Upper lobe of left lung (tissue), 6 donors: ENCODE measurements at regions not wholly inside any gene's neighbourhood (a gene's known extent, or its start where the extent isn't known, plus 50 kb on each side); places are given as distances from the start of the nearest gene placed in this dataset.

Experiments
- ATAC-seq, 2 donors: fragments of 200-7000 bp; cut with Tn5 transposase; one replicate each; pipeline ENCODE4 v1.9.1; 2022; ENCODE audit warnings: mild to moderate bottlenecking in 2 of 2, moderate library complexity in 2 of 2; ENCODE audit not compliant: low FRiP score in 2 of 2
- DNase-seq, 2 donors: peaks; one replicate each; pipeline ENCODE4 v3.0.0-alpha.2; 2019 to 2020
- H3K27ac ChIP-seq, 4 donors: fragments of 200-600 bp; sonication (generic); one replicate each; pipeline ENCODE4 v1.5.1; 2016 to 2019
- H3K27me3 ChIP-seq, 4 donors: fragments of 200-600 bp; sonication (generic); one replicate each; pipeline ENCODE4 v1.5.1; 2017 to 2019
- H3K36me3 ChIP-seq, 4 donors: fragments of 200-600 bp; sonication (generic); one replicate each; pipeline ENCODE4 v1.5.1; 2016 to 2019
- H3K4me1 ChIP-seq, 4 donors: fragments of 200-600 bp; sonication (generic); one replicate each; pipeline ENCODE4 v1.5.1; 2018 to 2019
- H3K4me3 ChIP-seq, 4 donors: fragments of 200-600 bp; sonication (generic); one replicate each; pipeline ENCODE4 v1.5.1; 2017 to 2019; ENCODE audit warnings: mild to moderate bottlenecking in 2 of 4, moderate library complexity in 1 of 4
- H3K9me3 ChIP-seq, 4 donors: fragments of 200-600 bp; sonication (generic); one replicate each; pipeline ENCODE4 v1.5.1; 2018 to 2019
- EP300 ChIP-seq, 4 donors: sonication (generic); formaldehyde crosslinking; IDR thresholded peaks; one replicate each; pipeline ENCODE4 v1.5.1; 2017; ENCODE audit warnings: antibody characterized with exemption in 4 of 4, control low read depth in 2 of 4
- POLR2A ChIP-seq, 4 donors: fragments of 450-650 bp; IDR thresholded peaks; one replicate each; pipeline ENCODE4 v1.5.1; 2016 to 2017; ENCODE audit warnings: antibody characterized with exemption in 4 of 4, mild to moderate bottlenecking in 2 of 4
- POLR2AphosphoS5 ChIP-seq, 2 donors: sonication (generic); formaldehyde crosslinking; IDR thresholded peaks; one replicate each; pipeline ENCODE4 v1.5.1; 2017; ENCODE audit warnings: antibody characterized with exemption in 2 of 2
- WGBS, 2 donors: methylation state at CpG; one replicate each; pipeline ENCODE4 v1.1.5; 2017 to 2018; 5-methylcytosine and 5-hydroxymethylcytosine counted together
- TF ChIP-seq, protein P1 (sequence below), 6 experiments: fragments of 450-650 bp in 4 of 6; fragments of 200-600 bp in 2 of 6; sonication (generic) in 2 of 6; IDR thresholded peaks; one replicate each; pipeline ENCODE4 v1.5.1; 2016 to 2019; ENCODE audit warnings: antibody characterized with exemption in 6 of 6
- donor health status: DM: no; HTN: no; CAD: no; lungs with moderate emphysema.
- donor health status: DM: no; HTN: yes; CAD: no; lungs with severe emphysema.

GRCh38 chrX:128739539-128739938 is 687.3 kb upstream of the ACTRT1 start:
- DNase-seq (no peak), ATAC-seq (no peak)
- Histone ChIP-seq H3K9me3 (no peaks in the 10 kb centered on the region), H3K36me3 (no peaks in the 10 kb centered on the region), H3K27ac (no peak overlapping the region), H3K4me3 (no peak overlapping the region), H3K27me3 (no peaks in the 10 kb centered on the region), H3K4me1 (no peaks in the 10 kb centered on the region)
- WGBS, 2 donors, result 53 to 57% methylated on average over 1 of the region's 1 CpG
- TF ChIP-seq POLR2A (IDR thresholded peaks at IDR 0.05) (no peak), POLR2AphosphoS5 (IDR thresholded peaks at IDR 0.05) (no peak), EP300 (IDR thresholded peaks at IDR 0.05) (no peak)
- TF ChIP-seq, protein P1, sequence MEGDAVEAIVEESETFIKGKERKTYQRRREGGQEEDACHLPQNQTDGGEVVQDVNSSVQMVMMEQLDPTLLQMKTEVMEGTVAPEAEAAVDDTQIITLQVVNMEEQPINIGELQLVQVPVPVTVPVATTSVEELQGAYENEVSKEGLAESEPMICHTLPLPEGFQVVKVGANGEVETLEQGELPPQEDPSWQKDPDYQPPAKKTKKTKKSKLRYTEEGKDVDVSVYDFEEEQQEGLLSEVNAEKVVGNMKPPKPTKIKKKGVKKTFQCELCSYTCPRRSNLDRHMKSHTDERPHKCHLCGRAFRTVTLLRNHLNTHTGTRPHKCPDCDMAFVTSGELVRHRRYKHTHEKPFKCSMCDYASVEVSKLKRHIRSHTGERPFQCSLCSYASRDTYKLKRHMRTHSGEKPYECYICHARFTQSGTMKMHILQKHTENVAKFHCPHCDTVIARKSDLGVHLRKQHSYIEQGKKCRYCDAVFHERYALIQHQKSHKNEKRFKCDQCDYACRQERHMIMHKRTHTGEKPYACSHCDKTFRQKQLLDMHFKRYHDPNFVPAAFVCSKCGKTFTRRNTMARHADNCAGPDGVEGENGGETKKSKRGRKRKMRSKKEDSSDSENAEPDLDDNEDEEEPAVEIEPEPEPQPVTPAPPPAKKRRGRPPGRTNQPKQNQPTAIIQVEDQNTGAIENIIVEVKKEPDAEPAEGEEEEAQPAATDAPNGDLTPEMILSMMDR (IDR thresholded peaks at IDR 0.05), result no peak

GRCh38 chrX:128728943-128729342 is 676.7 kb upstream of the ACTRT1 start:
- no peak overlapping the region for H3K27ac ChIP-seq
- no peaks in the 10 kb centered on the region for H3K9me3 ChIP-seq
- H3K36me3 ChIP-seq, result no peaks in the 10 kb centered on the region
- DNase-seq (no peak), ATAC-seq (no peak)
- H3K27me3 ChIP-seq, result no peaks in the 10 kb centered on the region
- TF ChIP-seq, protein P1 (IDR thresholded peaks at IDR 0.05), result no peak
- TF ChIP-seq POLR2A (IDR thresholded peaks at IDR 0.05) (no peak), POLR2AphosphoS5 (IDR thresholded peaks at IDR 0.05) (no peak), EP300 (IDR thresholded peaks at IDR 0.05) (no peak)
- WGBS, 2 donors, result 63 to 69% methylated on average over 1 of the region's 1 CpG
- H3K4me1 ChIP-seq, result no peaks in the 10 kb centered on the region
- H3K4me3 ChIP-seq, result no peak overlapping the region

DNA sequence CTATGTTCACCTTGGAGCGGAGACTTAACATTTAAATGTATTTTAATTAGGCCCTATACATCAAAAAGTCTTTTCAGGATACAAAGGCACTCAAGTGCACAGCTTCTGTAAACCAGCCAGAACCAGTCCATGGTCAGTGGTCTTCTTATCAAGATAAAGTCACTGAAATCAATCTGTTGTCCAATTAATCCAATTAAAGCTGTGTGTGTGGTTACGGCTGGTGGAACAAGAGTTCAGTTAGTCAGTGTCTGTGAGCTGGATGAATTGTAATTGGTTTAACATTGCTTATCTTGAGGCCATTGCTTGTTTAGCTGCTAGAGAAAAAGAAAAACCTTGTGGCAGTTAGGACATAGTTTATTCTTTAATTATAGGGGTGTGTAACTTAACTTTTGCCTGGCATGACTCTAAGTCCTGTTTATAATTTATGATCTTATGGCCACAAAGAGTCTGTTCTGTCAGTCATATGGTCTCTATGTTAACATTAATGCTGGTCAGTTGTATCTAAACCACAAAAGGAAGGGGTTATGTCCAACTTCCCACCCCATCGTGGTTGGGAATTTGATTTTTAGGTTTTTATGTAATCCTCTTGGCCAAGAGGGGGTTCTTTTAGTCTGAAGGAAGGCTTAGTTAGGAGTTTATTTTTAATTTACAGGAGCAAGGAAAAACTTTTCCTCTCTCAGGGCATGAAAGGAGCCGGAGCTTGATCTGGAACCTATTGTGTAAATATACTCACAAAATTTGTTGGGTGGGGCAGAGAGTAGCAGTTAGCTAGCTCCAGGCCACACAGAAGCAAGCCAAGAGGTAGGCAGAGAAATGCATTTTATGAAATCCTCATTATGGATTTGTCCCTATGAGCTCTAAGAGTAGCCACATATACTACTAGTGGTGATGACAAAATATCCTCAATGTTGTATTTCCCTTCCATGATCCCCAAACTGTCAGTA is 665.7 kb upstream of the ACTRT1 start:
- 63 to 70% methylated on average over 4 of the region's 4 CpGs for WGBS, 2 donors
- no peaks in the 10 kb centered on the region for H3K9me3 ChIP-seq
- DNase-seq (no peak), ATAC-seq (no peak)
- no peaks in the 10 kb centered on the region for H3K4me1 ChIP-seq
- no peaks in the 10 kb centered on the region for H3K36me3 ChIP-seq
- no peak overlapping the region for H3K4me3 ChIP-seq
- no peaks in the 10 kb centered on the region for H3K27me3 ChIP-seq
- H3K27ac ChIP-seq, result no peak overlapping the region
- TF ChIP-seq POLR2A (IDR thresholded peaks at IDR 0.05) (no peak), EP300 (IDR thresholded peaks at IDR 0.05) (no peak), POLR2AphosphoS5 (IDR thresholded peaks at IDR 0.05) (no peak)
- TF ChIP-seq, protein P1 (IDR thresholded peaks at IDR 0.05), result no peak

DNA sequence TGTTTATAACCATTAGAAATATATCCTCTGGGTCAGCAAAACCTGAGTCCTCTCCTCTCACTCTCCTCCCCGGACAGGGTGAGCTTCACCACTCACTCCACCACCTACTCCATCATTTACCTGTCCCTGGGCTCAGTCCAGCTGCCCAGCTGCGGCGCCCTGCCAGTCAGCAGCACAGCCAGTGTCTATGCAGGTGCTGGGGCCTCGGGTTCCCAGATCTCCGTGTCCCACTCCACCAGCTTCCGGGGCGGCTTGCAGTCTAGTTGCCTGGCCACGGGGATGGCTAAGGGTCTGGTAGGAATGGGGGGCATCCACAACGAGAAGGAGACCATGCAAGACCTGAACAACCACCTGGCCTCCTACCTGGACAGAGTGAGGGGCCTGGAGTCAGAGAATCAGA is 662.2 kb upstream of the ACTRT1 start:
- WGBS, 2 donors, result 61 to 86% methylated on average over 1 to 9 of the region's 9 CpGs
- DNase-seq (no peak), ATAC-seq (no peak)
- Histone ChIP-seq H3K4me1 (no peaks in the 10 kb centered on the region), H3K4me3 (no peak overlapping the region), H3K9me3 (no peaks in the 10 kb centered on the region), H3K27me3 (no peaks in the 10 kb centered on the region), H3K36me3 (no peaks in the 10 kb centered on the region), H3K27ac (no peak overlapping the region)
- TF ChIP-seq POLR2A (IDR thresholded peaks at IDR 0.05) (no peak), EP300 (IDR thresholded peaks at IDR 0.05) (no peak), POLR2AphosphoS5 (IDR thresholded peaks at IDR 0.05) (no peak)
- TF ChIP-seq, protein P1 (IDR thresholded peaks at IDR 0.05), result no peak
